ENCODE measurements at regions not wholly inside any gene's neighbourhood (a gene's known extent, or its start where the extent isn't known, plus 50 kb on each side); places are given as distances from the start of the nearest gene placed in this dataset.

DNA sequence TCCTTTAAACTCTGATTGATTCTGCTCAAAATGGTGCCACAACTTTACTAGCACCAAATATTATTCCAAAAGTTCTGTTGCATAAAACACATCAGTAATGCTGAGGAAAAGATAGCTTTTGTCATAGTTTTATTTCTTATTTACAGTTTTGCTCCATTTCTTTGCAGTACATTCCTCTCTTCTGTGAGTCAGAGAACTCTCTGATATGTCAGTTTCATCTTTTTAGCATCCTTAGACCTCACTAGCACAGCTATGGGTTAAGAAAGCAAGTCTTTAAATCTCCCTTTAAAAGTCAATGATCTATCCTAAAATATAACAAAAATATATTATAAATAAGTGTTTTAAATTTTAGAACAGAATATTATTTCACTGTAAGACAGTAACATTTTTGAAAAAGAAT, 356.6 kb upstream of the SNX7 start:
- TF ChIP-seq, protein P1, sequence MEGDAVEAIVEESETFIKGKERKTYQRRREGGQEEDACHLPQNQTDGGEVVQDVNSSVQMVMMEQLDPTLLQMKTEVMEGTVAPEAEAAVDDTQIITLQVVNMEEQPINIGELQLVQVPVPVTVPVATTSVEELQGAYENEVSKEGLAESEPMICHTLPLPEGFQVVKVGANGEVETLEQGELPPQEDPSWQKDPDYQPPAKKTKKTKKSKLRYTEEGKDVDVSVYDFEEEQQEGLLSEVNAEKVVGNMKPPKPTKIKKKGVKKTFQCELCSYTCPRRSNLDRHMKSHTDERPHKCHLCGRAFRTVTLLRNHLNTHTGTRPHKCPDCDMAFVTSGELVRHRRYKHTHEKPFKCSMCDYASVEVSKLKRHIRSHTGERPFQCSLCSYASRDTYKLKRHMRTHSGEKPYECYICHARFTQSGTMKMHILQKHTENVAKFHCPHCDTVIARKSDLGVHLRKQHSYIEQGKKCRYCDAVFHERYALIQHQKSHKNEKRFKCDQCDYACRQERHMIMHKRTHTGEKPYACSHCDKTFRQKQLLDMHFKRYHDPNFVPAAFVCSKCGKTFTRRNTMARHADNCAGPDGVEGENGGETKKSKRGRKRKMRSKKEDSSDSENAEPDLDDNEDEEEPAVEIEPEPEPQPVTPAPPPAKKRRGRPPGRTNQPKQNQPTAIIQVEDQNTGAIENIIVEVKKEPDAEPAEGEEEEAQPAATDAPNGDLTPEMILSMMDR (IDR thresholded peaks at IDR 0.05): no peak
- no peak for TF ChIP-seq POLR2A (IDR thresholded peaks at IDR 0.05)
